Kidney (tissue), 13 donors: ENCODE measurements at regions not wholly inside any gene's neighbourhood (a gene's known extent, or its start where the extent isn't known, plus 50 kb on each side); places are given as distances from the start of the nearest gene placed in this dataset.

Experiments
- DNase-seq, 5 donors: peaks; one replicate each; pipeline ENCODE4 v3.0.0-alpha.2; 2013 to 2020
- FAIRE-seq: peaks from 2 replicates; lab custom pipeline; 2012; peaks lifted over from hg19 to GRCh38; lab: Jason Lieb, UNC
- H3K27ac ChIP-seq, 2 donors: one replicate each; pipeline ENCODE4 v1.7.0; 2013; ENCODE audit warnings: low read depth in 2 of 2, low read length in 2 of 2, inconsistent platforms in 1 of 2
- H3K27me3 ChIP-seq: one replicate; pipeline ENCODE4 v1.7.1; 2013; ENCODE audit warnings: low read length, inconsistent platforms; ENCODE audit not compliant: control insufficient read depth, insufficient read depth
- H3K36me3 ChIP-seq, 3 donors: one replicate each; pipeline versions ENCODE4 v1.7.0 to v1.7.1; 2013; ENCODE audit warnings: low read length in 3 of 3, control low read depth in 1 of 3, inconsistent platforms in 1 of 3; ENCODE audit not compliant: insufficient read depth in 3 of 3, control insufficient read depth in 2 of 3
- H3K4me1 ChIP-seq, 3 donors: one replicate each; pipeline versions ENCODE4 v1.7.0 to v1.7.1; 2013; ENCODE audit warnings: low read length in 3 of 3, inconsistent platforms in 1 of 3, low read depth in 1 of 3; ENCODE audit not compliant: control insufficient read depth in 2 of 3, insufficient read depth in 2 of 3
- H3K4me3 ChIP-seq, 3 donors: one replicate each; pipeline versions ENCODE4 v1.7.0 to v1.8.1; 2013; ENCODE audit warnings: low read length in 3 of 3, control low read depth in 1 of 3, inconsistent platforms in 1 of 3
- H3K9ac ChIP-seq, 3 donors: one replicate each; pipeline versions ENCODE4 v1.7.0 to v1.7.1; 2013; ENCODE audit warnings: low read length in 3 of 3, control low read depth in 1 of 3, inconsistent platforms in 1 of 3
- H3K9me3 ChIP-seq, 3 donors: one replicate each; pipeline versions ENCODE4 v1.7.0 to v1.7.1; 2013; ENCODE audit warnings: low read length in 3 of 3, control low read depth in 1 of 3, inconsistent platforms in 1 of 3; ENCODE audit not compliant: control insufficient read depth in 2 of 3, insufficient read depth in 1 of 3
- CTCF ChIP-seq: IDR thresholded peaks from 3 replicates; pipeline ENCODE4 v1.5.1; 2012; ENCODE audit warnings: mild to moderate bottlenecking, moderate library complexity, borderline replicate concordance; ENCODE audit not compliant: insufficient read depth; ENCODE audit errors: extremely low read depth
- intact Hi-C: fragments of 100-400 bp; cut with DNase I; formaldehyde crosslinking; loops from one replicate; pipeline ENCODE4 v1.11.1; 2022
- donor health status: control.
- donor health status: control.
- donor health status: control.
- donor health status: control.
- donor health status: control.
- donor health status: DM: yes; HTN: yes; CAD: no.
- donor health status: Normal renal cell carcinoma (clear cell type).

DNA sequence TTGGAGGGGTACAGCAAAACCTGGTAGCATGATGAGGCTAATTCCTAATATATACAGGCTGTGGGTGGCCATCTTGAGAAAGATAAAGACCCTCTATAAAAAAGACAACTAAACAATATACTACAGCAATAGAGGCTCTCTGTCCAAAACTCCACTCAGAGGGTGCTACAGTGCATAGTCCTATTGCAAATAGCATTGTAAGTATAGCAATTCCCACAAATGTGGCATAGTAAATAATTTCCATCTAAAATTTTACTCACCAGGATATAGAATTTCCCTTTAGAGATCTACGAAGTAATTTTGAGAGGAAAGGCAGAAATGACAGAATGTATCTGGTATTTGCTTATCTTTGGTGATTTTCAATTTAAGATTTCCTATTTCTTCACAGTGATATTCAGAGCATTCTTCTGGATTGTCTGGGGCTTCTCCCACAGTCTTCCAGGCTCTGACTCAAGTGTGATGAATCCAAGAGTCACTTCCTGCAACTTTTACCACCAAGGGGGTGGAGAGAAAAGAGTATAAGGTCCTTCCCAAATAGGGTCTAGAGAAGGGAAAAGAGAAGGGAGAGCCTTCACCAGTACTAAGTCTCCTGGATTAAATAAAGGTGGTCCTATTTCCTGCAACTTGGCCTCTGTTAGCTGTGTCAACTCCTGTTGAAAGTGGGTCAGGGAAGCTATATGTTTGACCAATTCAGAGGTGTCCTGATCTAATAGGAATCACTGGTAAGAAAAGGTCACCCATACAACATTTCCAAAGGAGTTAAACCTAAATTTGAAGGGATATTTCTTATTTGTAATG is 1054.7 kb upstream of the CNTN5 start:
- Histone ChIP-seq H3K4me3 (no peak overlapping the region), H3K9me3 (no peaks in the 10 kb centered on the region), H3K4me1 (no peaks in the 10 kb centered on the region), H3K9ac (no peak overlapping the region), H3K27ac (no peak overlapping the region), H3K27me3 (no peaks in the 10 kb centered on the region), H3K36me3 (no peaks in the 10 kb centered on the region)
- intact Hi-C loops = no loop called here
- no peak for TF ChIP-seq CTCF
- no peak for FAIRE-seq
- DNase-seq = no peak

GRCh38 chr11:97966901-97967300 is 1053.8 kb upstream of the CNTN5 start:
- H3K4me3 ChIP-seq = no peak overlapping the region

GRCh38 chr11:97968071-97968470 is 1052.7 kb upstream of the CNTN5 start:
- TF ChIP-seq CTCF = no peak
- Histone ChIP-seq H3K9me3 (no peaks in the 10 kb centered on the region), H3K27ac (no peak overlapping the region), H3K9ac (no peak overlapping the region), H3K36me3 (no peaks in the 10 kb centered on the region), H3K27me3 (no peaks in the 10 kb centered on the region), H3K4me3 (no peak overlapping the region), H3K4me1 (no peaks in the 10 kb centered on the region)
- DNase-seq (no peak), FAIRE-seq (no peak)
- intact Hi-C loops = no loop called here

More at GRCh38 chr11:97966901-97967300, 1053.8 kb upstream of the CNTN5 start:
- no peaks in the 10 kb centered on the region for H3K27me3 ChIP-seq
- no peak for TF ChIP-seq CTCF
- no peak overlapping the region for H3K9ac ChIP-seq
- FAIRE-seq (no peak), DNase-seq (no peak)
- intact Hi-C loops = no loop called here
- H3K4me1 ChIP-seq = no peaks in the 10 kb centered on the region
- no peaks in the 10 kb centered on the region for H3K36me3 ChIP-seq
- no peak overlapping the region for H3K27ac ChIP-seq
- H3K9me3 ChIP-seq = no peaks in the 10 kb centered on the region
